Parathyroid adenoma (tissue), 2 donors: ENCODE measurements at regions not wholly inside any gene's neighbourhood (a gene's known extent, or its start where the extent isn't known, plus 50 kb on each side); places are given as distances from the start of the nearest gene placed in this dataset.

ENCODE experiments used
- H2AFZ ChIP-seq: fragments of 300-600 bp; sonication (generic); one replicate; pipeline ENCODE4 v1.7.0; 2017; ENCODE audit warnings: antibody characterized with exemption, mild to moderate bottlenecking
- H3K27ac ChIP-seq: fragments of 300-600 bp; sonication (generic); one replicate; pipeline ENCODE4 v1.7.0; 2017
- H3K27me3 ChIP-seq: fragments of 300-600 bp; sonication (generic); one replicate; pipeline ENCODE4 v1.7.0; 2017; ENCODE audit warnings: low read length; ENCODE audit not compliant: control insufficient read depth, insufficient read depth
- H3K36me3 ChIP-seq: fragments of 300-600 bp; sonication (generic); one replicate; pipeline ENCODE4 v1.7.0; 2017; ENCODE audit warnings: low read length; ENCODE audit not compliant: control insufficient read depth, insufficient read depth
- H3K4me1 ChIP-seq: fragments of 300-600 bp; sonication (generic); one replicate; pipeline ENCODE4 v1.7.0; 2017; ENCODE audit warnings: control low read depth
- H3K4me2 ChIP-seq: fragments of 300-600 bp; sonication (generic); one replicate; pipeline ENCODE4 v1.7.0; 2017; ENCODE audit warnings: low read length
- H3K4me3 ChIP-seq: fragments of 300-600 bp; sonication (generic); one replicate; pipeline ENCODE4 v1.7.0; 2017; ENCODE audit warnings: low read depth, low read length
- H3K79me2 ChIP-seq: fragments of 300-600 bp; sonication (generic); one replicate; pipeline ENCODE4 v1.7.0; 2017; ENCODE audit warnings: control low read depth
- H3K9ac ChIP-seq: fragments of 300-600 bp; sonication (generic); one replicate; pipeline ENCODE4 v1.7.0; 2017; ENCODE audit warnings: mild to moderate bottlenecking
- H3K9me3 ChIP-seq: fragments of 300-600 bp; sonication (generic); one replicate; pipeline ENCODE4 v1.7.0; 2017; ENCODE audit warnings: low read length; ENCODE audit not compliant: control insufficient read depth
- CTCF ChIP-seq: fragments of 300-600 bp; sonication (generic); IDR thresholded peaks from one replicate; pipeline ENCODE4 v1.7.0; 2017; ENCODE audit warnings: antibody characterized with exemption, mild to moderate bottlenecking
- donor health status: primary hyperparathyroidism.

- TF ChIP-seq CTCF = no peak
- Histone ChIP-seq H3K79me2 (no peaks in the 10 kb centered on the region), H2AFZ (no peak overlapping the region), H3K4me2 (no peak overlapping the region), H3K9me3 (no peaks in the 10 kb centered on the region), H3K4me3 (no peak overlapping the region), H3K9ac (no peak overlapping the region), H3K4me1 (no peaks in the 10 kb centered on the region), H3K27ac (no peak overlapping the region), H3K36me3 (no peaks in the 10 kb centered on the region), H3K27me3 (peaks cover 10% of the 10 kb centered on the region)
Observed at GRCh38 chr22:49324527-49325491, 502.9 kb downstream of the BRD1 start.

GRCh38 chr22:49323751-49324415, 503.8 kb downstream of the BRD1 start:
- no peaks in the 10 kb centered on the region for H3K9me3 ChIP-seq
- no peak overlapping the region for H2AFZ ChIP-seq
- no peak overlapping the region for H3K4me3 ChIP-seq
- no peaks in the 10 kb centered on the region for H3K36me3 ChIP-seq
- H3K9ac ChIP-seq = no peak overlapping the region
- TF ChIP-seq CTCF = no peak
- no peaks in the 10 kb centered on the region for H3K4me1 ChIP-seq
- H3K27ac ChIP-seq = no peak overlapping the region
- H3K27me3 ChIP-seq = peaks cover 10% of the 10 kb centered on the region
- H3K4me2 ChIP-seq = no peak overlapping the region
- H3K79me2 ChIP-seq = no peaks in the 10 kb centered on the region

GRCh38 chr22:49322861-49323622, 504.6 kb downstream of the BRD1 start:
- Histone ChIP-seq H3K9me3 (no peaks in the 10 kb centered on the region), H3K27me3 (peaks cover 16% of the 10 kb centered on the region)
- no peak for TF ChIP-seq CTCF

GRCh38 chr22:49322231-49322630, 505.4 kb downstream of the BRD1 start:
- no peak for TF ChIP-seq CTCF
- H2AFZ ChIP-seq = no peak overlapping the region
- no peak overlapping the region for H3K27ac ChIP-seq
- no peak overlapping the region for H3K4me3 ChIP-seq
- no peaks in the 10 kb centered on the region for H3K9me3 ChIP-seq
- no peaks in the 10 kb centered on the region for H3K79me2 ChIP-seq
- no peak overlapping the region for H3K9ac ChIP-seq
- H3K27me3 ChIP-seq = peaks cover 16% of the 10 kb centered on the region
- H3K36me3 ChIP-seq = no peaks in the 10 kb centered on the region
- H3K4me1 ChIP-seq = no peaks in the 10 kb centered on the region
- no peak overlapping the region for H3K4me2 ChIP-seq

More at GRCh38 chr22:49322861-49323622, 504.6 kb downstream of the BRD1 start:
- Histone ChIP-seq H3K4me1 (no peaks in the 10 kb centered on the region), H3K27ac (no peak overlapping the region), H2AFZ (no peak overlapping the region), H3K4me3 (no peak overlapping the region), H3K4me2 (no peak overlapping the region), H3K79me2 (no peaks in the 10 kb centered on the region), H3K9ac (no peak overlapping the region), H3K36me3 (no peaks in the 10 kb centered on the region)
